ENCODE measurements at regions not wholly inside any gene's neighbourhood (a gene's known extent, or its start where the extent isn't known, plus 50 kb on each side); places are given as distances from the start of the nearest gene placed in this dataset.

GRCh38 chr5:23089286-23089685 is 236.1 kb upstream of the CDH12 start:
- no peak for DNase-seq (ENCODE audit: low read depth, low spot score)

DNA sequence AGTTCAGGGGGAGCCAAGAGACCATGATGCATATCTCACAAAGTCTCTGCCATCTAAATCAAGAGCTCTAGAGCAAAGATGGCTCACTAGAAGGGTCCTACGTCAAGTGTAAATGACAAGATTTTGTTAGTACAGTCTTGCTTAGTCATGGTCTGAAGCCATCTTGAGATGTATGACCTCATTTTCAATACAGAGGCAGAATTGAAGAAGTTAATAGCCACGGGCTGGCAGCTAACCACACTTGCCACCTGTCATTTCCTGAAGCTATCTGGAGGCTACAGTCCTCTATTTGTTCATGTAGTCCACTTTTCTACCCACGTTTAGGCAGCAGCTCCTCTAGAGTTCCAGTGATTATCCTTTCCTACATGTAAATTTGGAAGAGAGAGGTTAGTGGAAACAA is 231.7 kb upstream of the CDH12 start:
- DNase-seq (ENCODE audit: low read depth, low spot score), result no peak

DNA sequence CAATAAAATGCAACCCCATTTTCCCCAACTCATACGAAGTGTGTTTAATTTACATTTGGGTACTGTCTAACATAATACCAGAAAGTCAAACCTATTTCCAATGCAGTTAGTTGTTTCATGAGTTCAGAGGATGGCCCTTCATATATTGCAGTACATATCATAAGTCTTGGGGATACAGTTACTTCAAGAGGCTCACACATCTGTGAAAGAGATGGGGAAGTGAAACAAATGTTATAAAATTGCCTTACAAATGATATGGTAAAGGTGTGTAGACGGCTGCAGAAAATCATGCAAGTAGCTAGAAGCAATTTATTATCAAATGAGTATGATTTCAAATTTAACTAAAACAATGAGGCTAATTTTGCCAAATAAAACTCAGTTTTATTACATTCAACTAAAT is 219.0 kb upstream of the CDH12 start:
- no peak for DNase-seq (ENCODE audit: low read depth, low spot score)

DNA sequence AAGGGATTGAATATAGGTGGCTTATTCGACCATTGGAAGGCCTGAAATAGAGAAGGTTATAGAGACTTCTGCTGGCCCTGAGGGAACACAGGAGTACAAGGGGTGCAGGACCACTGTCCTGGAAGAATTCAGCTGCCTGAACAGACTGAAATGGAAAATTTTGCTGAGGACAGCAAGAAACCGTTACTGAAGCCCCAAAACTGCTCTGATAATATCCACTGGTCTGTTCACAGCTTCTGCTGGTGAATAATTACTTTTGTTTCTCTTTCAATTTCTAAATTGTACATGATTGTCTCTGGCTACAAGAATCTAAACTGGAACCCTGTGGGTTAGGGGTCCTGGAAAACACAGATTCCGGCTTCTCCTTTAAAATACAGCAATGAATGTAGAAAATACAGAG is 218.5 kb upstream of the CDH12 start:
- DNase-seq (ENCODE audit: low read depth, low spot score), result no peak

GRCh38 chr5:23064710-23065109 is 211.6 kb upstream of the CDH12 start:
- no peak for DNase-seq (ENCODE audit: low read depth, low spot score)

GRCh38 chr5:23053846-23054245 is 200.7 kb upstream of the CDH12 start:
- DNase-seq (ENCODE audit: low read depth, low spot score), result no peak

GRCh38 chr5:23042226-23042625 is 189.1 kb upstream of the CDH12 start:
- no peak for DNase-seq (ENCODE audit: low read depth, low spot score)

- DNase-seq (ENCODE audit: low read depth, low spot score), result no peak
Observed at GRCh38 chr5:23035555-23036090, 182.5 kb upstream of the CDH12 start.

- DNase-seq (ENCODE audit: low read depth, low spot score), result no peak
Observed at GRCh38 chr5:23033864-23034263, 180.7 kb upstream of the CDH12 start.

DNA sequence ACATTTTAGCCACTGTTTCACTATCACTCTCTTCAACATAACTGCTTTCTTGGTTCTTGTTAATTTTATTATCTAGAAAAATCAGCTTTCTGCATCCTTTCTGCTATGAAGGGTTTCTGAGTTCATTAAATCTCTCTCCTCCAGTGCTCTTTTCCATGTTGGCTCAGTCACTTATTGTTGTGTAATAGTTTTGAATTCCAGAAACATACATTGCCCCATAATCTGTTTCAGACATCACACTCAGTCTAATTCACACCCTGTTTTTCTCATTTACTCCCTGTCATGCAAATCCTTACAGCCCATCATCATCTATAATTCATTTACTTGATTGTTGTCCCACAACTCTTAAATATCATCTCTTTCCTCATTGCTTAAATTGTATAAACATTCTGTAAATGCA is 176.1 kb upstream of the CDH12 start:
- no peak for DNase-seq (ENCODE audit: low read depth, low spot score)

DNA sequence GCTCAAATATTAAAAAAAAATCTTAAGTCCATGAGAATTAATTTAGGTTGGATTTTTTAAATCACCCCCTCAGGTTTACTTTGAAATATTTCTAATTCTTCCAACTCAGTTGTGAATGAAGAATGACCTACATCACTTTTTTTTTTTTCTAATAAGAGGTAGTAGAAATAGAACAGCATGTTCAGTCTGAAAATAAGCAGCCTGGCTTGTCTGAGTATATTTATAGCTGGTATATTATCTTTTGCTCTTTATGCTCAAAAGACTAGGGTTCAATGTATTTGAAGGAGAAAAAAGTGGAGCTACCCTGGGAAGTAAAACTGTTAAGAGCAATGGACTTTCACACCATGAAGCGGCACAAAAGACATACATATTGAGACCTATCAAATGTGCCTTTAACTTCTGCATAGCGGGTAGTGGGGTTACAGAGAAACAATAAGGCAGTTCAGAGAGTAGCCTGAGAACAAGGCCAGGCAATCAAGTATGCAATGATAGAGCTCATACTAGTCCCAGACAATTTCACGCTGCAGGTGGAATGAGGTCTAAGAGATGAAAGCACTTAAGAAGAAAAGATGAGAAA is 175.4 kb upstream of the CDH12 start:
- no peak for DNase-seq (ENCODE audit: low read depth, low spot score)

DNA sequence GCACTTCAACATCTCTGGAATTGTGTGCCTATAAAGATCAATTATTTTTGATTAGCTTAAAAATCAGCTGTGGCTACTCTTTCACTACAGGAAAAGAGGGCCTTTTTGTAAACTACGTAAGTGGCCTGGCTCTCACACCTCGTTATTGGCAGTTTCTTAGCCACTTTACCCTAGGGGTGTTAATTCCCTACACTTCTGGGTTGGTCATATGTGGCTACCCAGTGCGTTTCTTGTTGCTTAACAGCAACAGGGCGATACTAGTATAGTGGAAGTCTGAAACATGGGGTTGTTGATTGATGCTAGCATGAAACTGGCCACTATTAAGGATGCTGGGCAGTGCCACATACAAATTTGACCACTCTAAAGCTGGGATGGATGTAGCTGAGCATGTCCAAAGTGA is 174.7 kb upstream of the CDH12 start:
- no peak for DNase-seq (ENCODE audit: low read depth, low spot score)

DNA sequence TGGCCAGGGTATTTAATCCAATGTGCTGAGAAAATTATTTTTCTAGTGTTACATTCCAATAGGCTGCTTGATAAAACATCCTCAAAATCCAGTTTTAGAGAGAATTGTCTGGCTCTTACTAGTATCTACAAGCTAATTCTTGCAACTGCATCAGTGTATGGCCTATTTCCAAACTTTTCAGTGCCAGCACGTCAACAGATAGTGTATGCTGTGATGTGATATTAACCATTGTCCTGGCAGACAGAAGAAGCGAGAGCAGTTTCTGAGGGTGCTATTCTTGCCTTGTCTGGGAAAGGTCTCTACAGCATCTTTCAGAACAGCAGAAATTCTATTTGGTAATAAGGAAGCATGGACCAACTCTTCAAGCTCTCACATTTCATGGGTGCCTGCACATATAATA is 174.2 kb upstream of the CDH12 start:
- DNase-seq (ENCODE audit: low read depth, low spot score), result no peak

DNA sequence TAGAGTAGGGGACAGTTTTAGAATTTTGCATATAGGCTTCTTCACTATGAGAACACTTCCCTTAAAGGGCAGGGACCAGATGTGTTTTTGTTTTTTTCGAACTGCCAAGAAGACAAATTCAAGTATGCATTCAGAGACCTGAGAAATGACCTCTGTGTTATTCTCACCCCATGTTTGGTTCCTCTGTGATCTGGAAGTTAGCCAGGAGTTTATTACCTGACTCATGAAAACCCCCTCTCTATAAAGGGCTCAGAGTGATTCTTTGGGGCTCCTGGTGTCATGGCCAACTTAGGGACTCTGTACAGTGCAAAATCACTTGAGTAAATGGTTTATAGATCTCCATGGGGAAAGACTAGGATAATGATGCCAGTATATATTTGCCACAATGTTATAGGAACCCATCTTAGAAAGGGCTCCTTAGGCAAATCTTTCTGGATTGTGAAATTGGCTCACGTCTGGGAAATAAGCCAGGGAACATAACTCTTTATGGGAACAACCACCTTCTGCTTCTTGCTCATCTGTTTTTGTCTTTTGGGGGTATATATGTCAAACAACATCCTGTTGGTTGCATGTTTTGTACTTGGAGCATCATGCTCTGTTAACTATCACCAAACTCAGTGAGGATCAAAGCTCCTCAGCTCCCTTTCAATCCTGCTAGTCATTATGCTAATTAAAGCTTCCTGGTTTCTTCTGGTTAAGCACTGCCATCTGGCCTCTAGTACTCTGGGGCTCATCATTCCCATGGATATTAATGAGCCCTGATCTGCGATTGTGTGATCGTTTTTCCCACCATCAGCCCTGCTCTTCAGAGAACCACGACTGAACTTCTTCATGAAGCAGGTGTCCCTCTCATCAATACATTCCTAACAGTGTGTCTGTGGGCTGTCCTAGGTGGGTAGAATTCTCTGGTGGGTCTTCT is 173.4 kb upstream of the CDH12 start:
- DNase-seq (ENCODE audit: low read depth, low spot score), result no peak

DNA sequence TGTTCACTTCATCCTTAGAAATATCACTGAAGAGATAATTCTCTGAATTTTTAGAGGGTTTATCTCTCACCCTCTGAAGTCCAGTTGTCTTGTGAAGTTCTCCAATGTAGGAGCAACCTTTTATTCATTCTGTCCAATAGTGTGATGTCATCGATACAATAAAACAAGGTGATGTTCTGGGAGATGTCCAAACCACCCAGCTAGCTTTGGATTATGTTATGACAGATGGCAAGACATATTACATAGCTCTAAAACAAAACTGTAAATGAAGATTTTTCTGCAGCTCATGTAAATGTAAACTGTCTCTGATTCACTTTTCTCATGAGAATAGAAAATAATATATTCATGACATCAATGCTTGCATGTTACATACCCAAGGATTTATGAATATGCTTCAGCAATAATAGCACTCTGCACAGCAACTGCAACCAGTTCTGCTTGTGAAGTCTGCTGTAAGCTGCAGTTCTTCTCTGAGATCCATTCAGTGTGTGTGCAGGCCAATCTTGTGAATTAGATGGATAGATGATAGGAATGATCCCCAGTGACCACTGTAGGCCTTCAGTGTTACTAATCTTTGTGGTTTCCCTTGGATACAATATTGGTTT is 172.6 kb upstream of the CDH12 start:
- no peak for DNase-seq (ENCODE audit: low read depth, low spot score)

DNA sequence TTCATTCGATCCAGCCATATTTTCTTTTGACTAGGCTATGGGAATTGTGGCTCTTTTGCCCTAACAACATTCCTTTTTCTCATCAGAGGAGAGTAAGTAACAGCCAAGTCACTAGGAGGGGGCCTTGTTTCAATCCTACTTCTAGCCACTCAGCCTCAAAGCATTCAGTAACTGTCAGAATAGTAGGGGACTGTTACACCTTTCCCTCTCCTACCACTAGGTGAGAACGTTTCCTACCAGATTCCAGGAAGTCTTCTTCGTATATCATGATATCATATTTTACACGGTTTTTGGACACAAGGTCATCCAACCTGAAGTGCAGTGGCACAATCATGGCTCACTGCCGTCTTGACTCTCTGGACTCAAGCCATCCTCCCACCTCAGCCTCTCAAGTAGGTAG is 171.3 kb upstream of the CDH12 start:
- no peak for DNase-seq (ENCODE audit: low read depth, low spot score)

DNA sequence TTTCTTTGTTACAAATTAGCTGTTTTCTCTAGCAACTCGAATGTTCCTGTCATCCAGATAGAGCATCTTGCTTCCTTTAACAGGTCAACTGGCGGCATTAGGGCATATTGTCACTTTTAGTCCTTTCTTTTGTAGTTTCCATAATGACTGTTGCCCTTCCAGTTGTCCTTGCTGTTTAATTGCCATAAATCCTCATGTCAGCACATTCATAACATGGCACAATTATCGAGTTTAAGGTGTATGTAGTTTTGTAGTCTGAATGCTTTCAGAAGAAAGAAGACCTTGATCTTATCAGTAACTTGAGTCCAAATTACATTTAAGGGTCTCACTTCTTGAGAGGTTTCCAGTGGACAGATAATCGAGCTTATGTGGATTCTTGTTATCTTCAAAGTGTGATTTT is 161.7 kb upstream of the CDH12 start:
- DNase-seq (ENCODE audit: low read depth, low spot score), result no peak

- DNase-seq (ENCODE audit: low read depth, low spot score), result no peak
Observed at GRCh38 chr5:23014266-23014665, 161.1 kb upstream of the CDH12 start.

GRCh38 chr5:23013395-23013998 is 160.4 kb upstream of the CDH12 start:
- DNase-seq (ENCODE audit: low read depth, low spot score), result no peak

- DNase-seq (ENCODE audit: low read depth, low spot score), result no peak
Observed at GRCh38 chr5:23012842-23013241, 159.7 kb upstream of the CDH12 start.

DNA sequence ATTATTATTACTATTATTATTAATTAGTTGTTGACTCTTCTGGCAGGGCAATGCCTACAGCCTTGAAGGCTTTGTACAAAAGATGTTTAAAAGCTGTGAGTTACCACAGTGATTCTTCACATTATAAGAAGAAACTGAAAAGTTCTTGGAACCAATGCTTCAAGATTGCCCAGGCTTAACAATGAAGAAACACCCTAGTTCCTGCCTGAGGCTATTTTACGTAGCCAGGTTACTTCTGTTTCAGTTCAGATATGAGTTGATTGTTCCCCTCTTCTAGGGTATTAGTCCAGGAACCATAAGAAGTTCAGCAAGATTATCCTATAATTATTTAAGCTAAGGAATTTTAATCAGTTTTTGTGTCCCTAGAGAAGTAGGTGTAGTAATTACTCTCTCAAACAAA is 154.6 kb upstream of the CDH12 start:
- no peak for DNase-seq (ENCODE audit: low read depth, low spot score)

- DNase-seq (ENCODE audit: low read depth, low spot score), result no peak
Observed at GRCh38 chr5:23007236-23007635, 154.1 kb upstream of the CDH12 start.
